HG03066 (cell line): ENCODE measurements at regions not wholly inside any gene's neighbourhood (a gene's known extent, or its start where the extent isn't known, plus 50 kb on each side); places are given as distances from the start of the nearest gene placed in this dataset.

ENCODE experiments used
- ATAC-seq: cut with Tn5 transposase; IDR thresholded peaks from one replicate; pipeline ENCODE4 v1.9.1; 2021; ENCODE audit warnings: low read depth; ENCODE audit not compliant: unreplicated experiment

DNA sequence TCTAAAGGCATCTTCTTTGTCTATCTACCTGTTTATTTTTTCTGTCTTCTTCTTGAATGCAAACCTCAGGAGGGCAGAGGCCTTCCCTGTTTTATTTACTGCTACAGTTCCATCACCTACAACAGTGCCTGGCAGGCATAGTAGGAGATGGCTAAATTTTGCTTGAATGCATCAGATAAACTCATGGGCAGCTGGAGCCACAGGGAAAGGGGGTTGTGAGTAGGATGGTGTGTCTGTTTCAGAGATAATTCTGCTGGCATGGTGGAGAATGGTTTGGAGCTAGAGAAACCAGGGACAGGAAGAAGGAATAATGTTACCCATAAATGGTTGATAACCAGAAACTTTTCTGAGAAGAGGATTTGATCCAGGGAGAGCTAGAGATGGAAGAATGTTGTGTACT lies 189.8 kb upstream of the BRINP1 start:
- no peak for ATAC-seq

DNA sequence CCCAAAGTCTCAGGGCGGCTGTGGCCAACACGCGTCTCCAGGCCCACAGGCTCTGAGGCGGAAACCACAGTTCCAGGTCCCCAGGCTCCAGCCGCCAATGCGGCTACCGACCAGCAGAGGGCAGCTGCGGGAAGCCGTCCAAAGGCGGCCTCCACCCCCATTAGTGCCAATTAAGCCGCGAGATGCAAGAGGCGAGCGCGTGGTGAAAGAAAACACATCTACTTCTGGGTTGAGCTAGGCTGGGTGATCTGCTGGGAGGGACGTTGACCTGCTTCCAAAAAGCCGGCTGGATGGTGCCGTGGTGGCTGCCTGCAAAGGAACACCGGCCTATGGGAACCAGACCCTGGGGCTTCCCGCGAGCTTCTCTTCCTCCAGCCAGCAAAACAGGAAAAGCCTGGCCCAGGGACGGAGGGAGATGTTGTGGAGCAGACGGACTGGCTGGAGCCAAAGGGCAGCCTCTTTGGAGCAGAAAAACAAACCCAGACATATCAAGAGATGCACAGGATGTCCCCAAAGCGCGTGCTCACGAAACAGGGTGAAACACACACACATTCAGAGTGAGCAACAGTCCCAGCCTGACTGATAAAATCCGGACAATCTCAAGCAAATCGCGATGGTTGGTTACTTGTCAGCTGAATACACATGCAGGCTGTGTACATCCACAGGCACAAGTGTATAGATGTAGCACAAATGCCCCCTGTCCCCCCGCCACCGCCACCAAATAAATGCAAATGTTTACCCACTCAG lies 187.1 kb upstream of the BRINP1 start:
- ATAC-seq, result peak; percentile 98

- ATAC-seq, result no peak
Measured at GRCh38 chr9:119544492-119544891, 175.3 kb upstream of the BRINP1 start.

- ATAC-seq, result no peak
Measured at GRCh38 chr9:119537138-119537537, 167.9 kb upstream of the BRINP1 start.

- no peak for ATAC-seq
Measured at GRCh38 chr9:119533504-119533903, 164.3 kb upstream of the BRINP1 start.

GRCh38 chr9:119526698-119527097 lies 157.5 kb upstream of the BRINP1 start:
- no peak for ATAC-seq

GRCh38 chr9:119523508-119523907 lies 154.3 kb upstream of the BRINP1 start:
- ATAC-seq, result no peak

DNA sequence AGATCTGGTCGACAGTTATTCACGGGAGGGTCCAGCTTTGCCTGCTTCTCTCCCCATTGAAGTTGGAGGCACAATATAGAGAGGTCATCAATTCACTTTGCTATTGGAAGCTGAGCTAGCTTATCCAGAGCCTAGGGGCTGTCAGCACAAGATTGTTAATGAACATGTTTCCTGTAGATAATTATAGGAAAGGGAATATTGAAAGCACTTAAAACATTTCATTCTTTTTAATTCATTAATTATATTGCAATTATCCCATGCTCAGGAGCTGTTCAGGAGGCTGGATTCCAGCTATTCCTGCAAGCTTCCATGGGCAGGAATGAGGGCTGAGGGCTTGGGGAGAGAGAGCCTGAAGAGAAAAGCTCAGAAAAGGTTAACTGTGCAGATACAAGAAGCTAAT lies 153.1 kb upstream of the BRINP1 start:
- no peak for ATAC-seq

GRCh38 chr9:119509291-119509905 lies 140.2 kb upstream of the BRINP1 start:
- ATAC-seq, result no peak

- ATAC-seq, result no peak
Measured at GRCh38 chr9:119501374-119501773, 132.1 kb upstream of the BRINP1 start.

- no peak for ATAC-seq
Measured at GRCh38 chr9:119500072-119500771, 131.0 kb upstream of the BRINP1 start.

- ATAC-seq, result no peak
Measured at GRCh38 chr9:119487118-119487827, 118.0 kb upstream of the BRINP1 start.

GRCh38 chr9:119483153-119483552 lies 113.9 kb upstream of the BRINP1 start:
- ATAC-seq, result no peak

DNA sequence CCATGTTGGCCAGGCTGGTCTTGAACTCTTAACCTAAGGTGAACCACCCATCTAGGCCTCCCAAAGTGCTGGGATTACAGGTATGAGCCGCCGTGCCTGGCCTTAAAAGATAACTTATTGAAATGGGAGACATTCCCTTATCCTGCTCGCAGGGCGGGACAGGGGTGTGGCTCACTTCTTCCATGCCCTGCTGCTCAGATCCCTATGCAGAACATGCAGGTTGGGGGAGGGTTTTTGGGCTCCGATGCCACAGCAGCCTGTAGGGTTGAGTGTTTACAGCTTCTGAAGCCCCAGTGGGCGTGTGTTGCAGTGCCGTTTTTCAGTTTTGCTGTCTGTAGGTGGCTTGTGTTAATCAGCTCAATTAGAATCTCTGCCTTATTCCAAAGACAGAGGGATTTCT lies 108.0 kb upstream of the BRINP1 start:
- no peak for ATAC-seq

DNA sequence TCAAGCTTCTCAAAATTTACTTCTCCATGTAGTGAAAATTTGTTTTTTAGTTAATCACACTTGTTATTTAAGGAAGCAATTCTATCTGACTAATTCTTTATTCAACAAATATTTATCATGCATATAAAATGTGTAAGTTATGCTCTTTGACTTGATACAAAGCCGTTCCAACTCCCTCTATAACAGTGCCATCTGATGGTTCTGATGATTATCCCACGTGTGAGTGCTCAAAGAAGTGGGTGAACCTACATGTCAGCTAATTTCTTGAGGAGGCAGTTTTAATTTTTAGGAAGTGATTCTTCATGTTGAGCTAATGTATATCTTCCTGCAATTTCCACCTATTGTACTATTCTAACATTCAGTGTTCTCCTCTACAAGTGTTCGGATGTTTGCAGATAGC lies 88.8 kb upstream of the BRINP1 start:
- no peak for ATAC-seq

DNA sequence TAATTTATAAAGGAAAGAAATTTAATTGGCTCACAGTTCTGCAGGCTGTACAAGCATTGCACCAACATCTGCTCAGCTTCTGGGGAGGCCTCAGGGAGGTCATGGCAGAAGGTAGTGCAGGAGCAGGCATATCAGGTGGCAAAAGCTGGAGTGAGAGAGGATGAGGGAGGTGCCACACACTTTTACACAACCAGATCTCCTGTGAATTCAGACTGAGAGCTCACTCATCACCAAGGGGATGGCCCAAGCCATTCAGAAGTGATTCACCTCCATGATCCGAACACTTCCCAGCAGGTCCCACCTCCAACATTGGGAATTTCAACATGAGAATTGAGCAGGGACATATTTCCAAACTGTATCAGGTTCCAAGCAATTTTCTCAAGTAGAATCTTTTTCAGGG lies 84.7 kb upstream of the BRINP1 start:
- no peak for ATAC-seq

- no peak for ATAC-seq
Measured at GRCh38 chr9:119453490-119453911, 84.3 kb upstream of the BRINP1 start.

- ATAC-seq, result no peak
Measured at GRCh38 chr9:119451426-119451825, 82.2 kb upstream of the BRINP1 start.

GRCh38 chr9:119443179-119443578 lies 73.9 kb upstream of the BRINP1 start:
- ATAC-seq, result no peak

DNA sequence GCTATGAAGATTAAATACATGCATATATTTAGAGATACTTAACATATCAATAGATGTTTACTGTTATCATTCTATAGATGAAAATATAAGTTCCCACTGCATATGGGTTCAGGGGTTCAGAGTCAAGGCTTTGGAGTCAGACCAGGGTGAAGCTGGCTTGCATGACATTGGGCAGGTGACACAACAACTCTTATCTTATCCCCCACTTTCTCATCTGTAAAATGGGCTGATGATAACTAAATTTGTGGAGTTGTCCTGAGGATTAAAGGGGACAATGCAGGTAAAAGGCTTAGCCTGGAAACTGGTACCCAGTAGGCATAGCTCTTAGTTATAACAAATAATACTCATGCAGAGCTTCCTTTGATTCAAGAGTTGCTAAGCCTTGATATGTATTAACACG lies 72.6 kb upstream of the BRINP1 start:
- ATAC-seq, result no peak

- ATAC-seq, result no peak
Measured at GRCh38 chr9:119441338-119441737, 72.1 kb upstream of the BRINP1 start.
